SK-N-MC (cell line): ENCODE measurements at regions not wholly inside any gene's neighbourhood (a gene's known extent, or its start where the extent isn't known, plus 50 kb on each side); places are given as distances from the start of the nearest gene placed in this dataset.

ENCODE experiments used
- EZH2 ChIP-seq: fragments of 200-600 bp; sonication (generic); IDR thresholded peaks from one replicate; pipeline ENCODE4 v1.6.1; 2017; ENCODE audit warnings: antibody characterized with exemption
- FOXP2 ChIP-seq: optimal IDR thresholded peaks from 2 replicates; pipeline ENCODE3; 2011; ENCODE audit warnings: mild to moderate bottlenecking, moderate library complexity; ENCODE audit not compliant: insufficient read depth; ENCODE audit errors: extremely low read length, control extremely low read depth
- POLR2AphosphoS5 ChIP-seq: IDR thresholded peaks from 2 replicates; pipeline ENCODE4 v1.6.1; 2012; ENCODE audit warnings: mild to moderate bottlenecking, low read depth, low read length, borderline replicate concordance

DNA sequence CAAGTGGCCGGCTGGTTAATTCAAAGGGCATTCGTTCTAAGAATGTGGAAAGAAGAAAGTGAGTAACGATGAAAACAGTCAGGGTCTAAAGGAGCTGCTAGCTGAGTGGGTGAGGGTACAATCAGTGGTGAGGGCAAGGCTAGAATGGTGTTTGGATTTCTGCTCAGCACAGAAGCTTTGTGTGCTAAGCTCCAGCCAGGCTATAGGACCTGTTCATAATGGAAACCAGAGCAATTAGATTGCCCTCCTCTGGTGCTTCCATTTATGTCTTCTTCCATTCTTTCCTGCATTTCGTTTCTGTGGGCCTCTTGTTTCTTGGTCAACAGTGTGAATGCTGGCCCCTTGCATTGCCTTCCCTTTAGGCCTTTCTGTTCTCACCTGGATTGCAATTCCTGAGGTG is 572.9 kb upstream of the CHORDC1 start:
- TF ChIP-seq POLR2AphosphoS5 (no peak), EZH2 (no peak), FOXP2 (no peak)
